ENCODE measurements at regions not wholly inside any gene's neighbourhood (a gene's known extent, or its start where the extent isn't known, plus 50 kb on each side); places are given as distances from the start of the nearest gene placed in this dataset.

DNA sequence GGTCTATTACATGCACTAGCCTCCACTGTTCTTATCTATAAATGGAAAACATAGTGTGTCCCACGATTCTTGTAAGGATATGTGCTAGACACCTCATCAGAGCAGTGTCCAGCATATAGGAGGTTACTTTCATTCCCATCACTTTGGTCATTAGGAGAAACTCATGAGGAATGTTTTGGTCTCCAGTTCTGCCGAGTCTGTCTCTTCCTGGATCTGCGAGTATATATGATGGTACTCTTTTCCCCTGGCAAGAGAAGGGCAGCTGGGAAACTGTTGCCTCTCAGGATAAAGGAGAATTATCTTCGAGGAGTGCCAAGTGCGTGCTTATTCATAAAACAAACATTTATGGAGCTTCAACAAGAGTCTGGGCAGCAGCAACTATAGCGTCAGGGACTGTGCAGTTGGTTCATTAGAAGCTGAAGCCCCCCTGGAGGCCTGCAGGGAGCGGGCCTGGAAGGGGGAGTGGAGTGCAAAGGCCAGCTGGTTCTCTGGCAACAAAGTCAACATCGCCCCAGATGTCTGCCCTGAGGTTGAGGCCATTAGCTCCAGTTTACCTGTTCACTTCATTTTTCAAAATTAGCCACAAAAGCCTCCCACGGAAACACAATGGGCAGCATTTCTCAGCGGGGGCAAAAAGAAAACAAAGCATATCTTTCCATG is 811.9 kb downstream of the MAFB start:
- no peak for DNase-seq (ENCODE audit: low read depth in 2 of 2)

DNA sequence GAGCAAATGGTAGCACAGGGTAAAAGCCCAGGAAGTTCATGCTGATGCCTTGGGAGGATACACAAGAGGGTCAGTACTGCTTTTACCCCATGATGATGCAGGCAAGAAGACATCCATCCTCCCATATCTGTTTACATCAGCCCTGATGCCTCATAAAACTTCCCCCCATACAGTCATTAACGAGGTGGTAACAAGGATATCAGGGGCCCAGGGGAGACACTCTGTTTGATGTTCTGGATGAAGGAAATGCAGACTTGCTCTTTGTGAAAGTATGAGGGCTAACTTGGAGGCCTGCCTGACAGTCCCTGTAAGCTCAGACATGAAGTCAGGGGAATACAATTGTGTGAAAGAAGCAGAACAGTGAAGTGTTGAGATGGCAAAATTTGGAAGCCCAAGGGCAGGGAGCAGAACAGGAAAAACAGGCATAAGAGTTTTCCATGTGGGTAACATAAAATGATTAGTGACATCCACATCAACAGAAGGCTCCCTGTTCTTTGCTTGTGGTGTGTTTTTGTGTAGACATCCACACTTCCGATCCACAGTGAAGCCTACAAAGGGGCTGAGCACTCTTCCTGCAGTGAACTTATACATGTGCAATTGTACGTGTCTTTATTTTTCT is 813.4 kb downstream of the MAFB start:
- no peak for DNase-seq (ENCODE audit: low read depth in 2 of 2)

GRCh38 chr20:39874049-39874893 is 814.8 kb downstream of the MAFB start:
- no peak for DNase-seq (ENCODE audit: low read depth in 2 of 2)

DNA sequence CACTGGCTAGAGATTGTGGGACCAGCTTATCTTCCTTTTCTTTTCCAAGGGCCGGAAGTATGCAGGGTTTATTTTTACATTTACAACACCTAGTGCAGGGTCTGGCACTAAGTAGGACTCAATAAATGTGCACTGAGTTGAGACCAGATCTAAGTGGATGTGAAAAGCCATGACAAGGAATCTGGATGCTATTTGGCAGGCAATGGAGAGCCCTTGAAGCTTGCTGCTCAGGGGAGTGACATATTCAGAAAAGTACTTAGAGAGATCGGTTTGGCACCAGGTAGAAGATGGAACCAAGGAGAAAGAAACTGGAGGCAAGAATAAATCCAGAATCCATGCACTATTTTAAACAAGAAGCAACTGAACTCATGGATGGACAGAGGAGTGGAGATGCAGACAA is 815.8 kb downstream of the MAFB start:
- no peak for DNase-seq (ENCODE audit: low read depth in 2 of 2)

- DNase-seq (ENCODE audit: low read depth in 2 of 2) = no peak
Measured at GRCh38 chr20:39871013-39871412, 818.0 kb downstream of the MAFB start.

- no peak for DNase-seq (ENCODE audit: low read depth in 2 of 2)
Measured at GRCh38 chr20:39865446-39865845, 823.6 kb downstream of the MAFB start.

DNA sequence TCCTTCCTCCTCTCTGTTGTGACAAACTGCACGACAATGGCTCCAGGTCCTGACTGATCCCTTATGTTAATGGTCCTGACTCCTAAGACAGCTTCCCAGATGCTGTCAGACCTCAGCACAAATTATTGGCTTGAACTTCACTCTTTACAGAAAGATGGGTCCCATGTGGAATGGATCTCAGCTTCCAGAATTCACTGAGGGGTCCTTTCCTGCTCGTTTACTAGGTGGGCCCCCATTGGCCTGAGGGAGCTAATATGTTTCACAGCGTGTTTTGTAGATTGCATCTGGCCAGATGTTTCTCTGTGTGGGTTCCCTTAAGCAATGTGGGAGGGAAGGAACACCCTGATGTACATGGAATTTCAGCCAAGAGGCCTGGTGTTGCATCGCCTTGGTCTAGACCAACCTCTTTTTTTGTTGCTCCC is 826.6 kb downstream of the MAFB start:
- DNase-seq (ENCODE audit: low read depth in 2 of 2) = no peak

- DNase-seq (ENCODE audit: low read depth in 2 of 2) = no peak
Measured at GRCh38 chr20:39861381-39861780, 827.7 kb downstream of the MAFB start.

DNA sequence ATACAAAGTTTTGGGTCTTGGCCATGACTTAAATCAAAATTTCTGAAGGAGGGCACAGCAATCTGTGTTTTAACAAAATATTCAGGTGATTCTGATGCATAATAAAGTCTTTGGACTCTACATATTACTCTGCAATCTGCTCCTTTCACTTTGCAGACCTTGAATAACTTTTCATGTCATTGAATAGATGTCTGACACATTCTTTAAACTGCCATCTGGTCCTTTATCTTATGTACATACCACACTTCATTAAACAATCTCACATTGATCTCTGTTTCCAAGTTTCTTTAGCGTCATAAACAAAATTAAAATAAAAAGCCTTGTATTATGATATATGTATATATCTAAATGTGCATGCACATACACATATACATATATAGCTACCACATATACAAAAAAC is 831.2 kb downstream of the MAFB start:
- DNase-seq (ENCODE audit: low read depth in 2 of 2) = no peak

DNA sequence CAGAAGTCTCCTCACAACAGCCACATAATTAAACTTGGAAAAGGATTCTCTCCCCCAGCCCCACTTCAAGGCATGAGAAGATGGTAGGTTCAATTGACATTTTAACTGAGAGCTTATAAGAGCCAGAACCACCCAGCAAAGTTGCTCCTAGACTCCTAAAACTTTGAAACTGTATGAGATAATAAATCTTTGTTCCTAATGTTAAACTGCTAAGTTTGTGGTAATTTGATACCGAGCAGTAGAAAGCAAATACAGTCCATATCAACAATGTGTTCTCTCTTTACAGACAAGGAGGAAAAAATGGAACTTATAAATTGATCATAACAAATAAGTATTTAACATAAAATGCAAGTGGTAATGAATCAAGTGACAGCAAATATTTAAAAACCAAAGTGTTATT is 831.8 kb downstream of the MAFB start:
- DNase-seq (ENCODE audit: low read depth in 2 of 2) = no peak

DNA sequence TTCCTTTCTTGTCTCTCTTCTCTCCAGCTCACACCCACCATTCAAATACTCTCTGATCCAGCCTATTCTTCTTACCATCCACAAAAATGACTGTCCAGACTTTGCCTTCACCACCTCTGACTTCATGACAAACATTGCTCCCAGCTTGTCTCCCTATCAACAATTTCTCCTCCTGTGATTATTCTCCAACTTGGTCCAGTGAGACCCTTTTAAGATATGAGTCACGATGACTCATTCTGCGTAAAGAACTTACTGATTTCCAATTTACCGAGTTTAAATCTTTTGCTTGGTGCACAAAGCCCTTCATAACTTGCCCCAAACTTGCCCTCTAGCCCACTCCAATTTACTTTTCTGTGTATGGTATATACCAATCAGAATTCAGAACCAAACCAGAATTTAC is 833.2 kb downstream of the MAFB start:
- no peak for DNase-seq (ENCODE audit: low read depth in 2 of 2)

DNA sequence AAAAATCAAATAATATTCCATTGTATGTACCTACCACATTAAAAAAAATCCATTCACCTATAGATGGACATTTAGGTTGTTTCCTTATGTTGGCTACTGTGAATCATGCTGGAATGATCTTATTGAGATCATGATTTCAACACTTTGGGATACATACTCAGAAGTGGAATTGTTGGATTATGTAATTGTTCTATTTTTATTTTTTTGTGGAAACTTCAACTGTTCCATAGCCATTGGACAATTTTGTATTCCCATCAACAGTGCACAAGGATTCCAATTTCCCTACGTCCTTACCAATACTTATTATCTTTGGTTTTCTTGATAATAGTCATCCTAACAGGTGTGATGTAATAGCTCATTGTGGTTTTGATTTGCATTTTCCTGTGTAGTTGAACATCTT is 834.0 kb downstream of the MAFB start:
- DNase-seq (ENCODE audit: low read depth in 2 of 2) = no peak

DNA sequence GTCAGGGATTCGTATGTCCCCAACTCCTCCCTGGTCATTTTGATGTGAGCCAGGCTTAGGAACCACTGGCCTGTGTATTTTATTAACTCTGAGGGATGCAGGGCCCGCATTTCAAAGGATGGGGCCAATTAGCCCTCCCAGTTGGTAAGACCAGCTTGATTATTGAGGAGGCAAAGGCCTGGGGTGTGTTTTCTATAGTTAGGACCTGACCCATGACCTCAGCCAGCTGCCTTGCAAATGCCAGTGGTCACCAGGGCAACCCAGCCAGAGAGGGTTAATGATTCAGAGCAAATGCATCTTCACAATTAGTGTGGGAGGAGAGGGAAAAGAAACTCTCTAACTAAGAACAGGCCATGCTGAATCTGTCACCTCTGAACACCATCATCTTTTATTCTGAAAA is 835.4 kb downstream of the MAFB start:
- DNase-seq (ENCODE audit: low read depth in 2 of 2) = no peak

GRCh38 chr20:39853050-39853449 is 836.0 kb downstream of the MAFB start:
- no peak for DNase-seq (ENCODE audit: low read depth in 2 of 2)

DNA sequence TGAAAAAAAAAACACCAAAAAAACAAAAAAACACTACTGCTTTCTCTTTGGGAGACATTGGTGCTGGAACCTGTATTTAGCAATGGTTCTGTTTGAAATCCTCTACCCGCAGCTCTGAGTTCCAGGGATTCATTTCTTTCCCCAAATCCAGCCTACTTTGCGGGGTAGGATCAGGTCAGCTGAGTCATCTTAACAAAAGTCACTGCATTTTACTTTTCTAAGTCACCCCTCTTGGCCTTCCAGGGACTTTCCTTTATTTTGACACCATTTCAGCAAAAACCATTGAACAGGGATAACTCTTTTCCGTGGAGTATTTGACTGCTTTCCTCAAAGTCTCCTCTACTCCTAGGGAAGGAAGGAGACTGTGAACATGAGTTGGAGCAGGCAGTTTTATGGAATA is 837.6 kb downstream of the MAFB start:
- DNase-seq (ENCODE audit: low read depth in 2 of 2) = no peak

- no peak for DNase-seq (ENCODE audit: low read depth in 2 of 2)
Measured at GRCh38 chr20:39850821-39851330, 838.2 kb downstream of the MAFB start.

- no peak for DNase-seq (ENCODE audit: low read depth in 2 of 2)
Measured at GRCh38 chr20:39850246-39850645, 838.8 kb downstream of the MAFB start.

DNA sequence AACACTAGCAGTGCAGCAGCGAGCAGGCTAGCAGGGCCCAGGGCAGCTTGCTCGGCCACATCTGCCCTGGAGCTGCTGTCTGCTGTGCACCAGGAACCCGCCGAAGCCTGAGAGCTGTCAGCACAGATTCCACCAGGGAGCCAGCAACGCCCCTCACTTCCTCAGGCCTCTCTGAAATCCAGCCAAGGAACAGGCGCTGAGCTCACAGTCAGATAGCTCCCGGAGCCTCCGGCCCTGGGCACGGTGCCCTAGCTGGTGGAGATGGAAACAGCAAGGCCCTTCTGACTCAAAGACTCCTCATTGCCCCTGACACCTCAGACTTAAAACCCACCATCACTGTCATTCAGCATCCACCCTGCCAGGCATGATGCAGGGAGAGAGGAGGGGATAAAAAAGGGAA is 839.4 kb downstream of the MAFB start:
- DNase-seq (ENCODE audit: low read depth in 2 of 2) = no peak

GRCh38 chr20:39849171-39849570 is 839.9 kb downstream of the MAFB start:
- DNase-seq (ENCODE audit: low read depth in 2 of 2) = no peak

DNA sequence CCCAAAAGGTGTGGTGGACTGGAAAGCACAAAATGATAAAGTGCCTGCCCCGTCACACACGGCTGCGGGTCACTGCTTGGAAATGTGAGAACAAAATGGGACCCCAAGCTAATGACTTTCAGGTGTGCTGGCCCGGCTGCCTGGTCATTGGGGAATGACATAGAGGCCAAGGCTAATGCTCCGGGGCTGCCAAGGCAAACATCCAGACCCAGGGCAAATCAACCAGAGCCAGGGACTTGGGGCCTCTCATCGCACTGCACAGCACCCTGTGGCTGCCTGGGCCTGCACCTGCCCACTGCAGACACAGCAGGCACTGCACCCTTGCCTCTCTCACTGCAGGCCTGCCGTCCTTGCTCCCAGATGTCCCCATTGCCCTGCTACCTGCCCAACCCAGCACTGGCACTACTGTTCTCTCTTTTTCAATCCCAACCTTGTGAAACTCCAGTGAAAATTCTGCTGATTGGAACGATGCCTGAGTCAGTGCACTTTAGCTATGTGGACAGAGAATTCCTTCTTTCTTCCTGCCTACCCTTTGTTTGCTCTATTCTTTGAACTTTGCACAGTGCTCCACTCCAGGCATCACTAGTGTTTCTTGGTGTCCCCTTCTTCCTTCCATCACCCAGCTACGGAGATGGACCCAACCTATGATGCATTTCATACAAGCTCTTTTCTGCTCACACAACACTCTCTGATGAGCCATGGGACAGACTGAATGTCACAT is 849.5 kb downstream of the MAFB start:
- DNase-seq (ENCODE audit: low read depth in 2 of 2) = no peak

DNA sequence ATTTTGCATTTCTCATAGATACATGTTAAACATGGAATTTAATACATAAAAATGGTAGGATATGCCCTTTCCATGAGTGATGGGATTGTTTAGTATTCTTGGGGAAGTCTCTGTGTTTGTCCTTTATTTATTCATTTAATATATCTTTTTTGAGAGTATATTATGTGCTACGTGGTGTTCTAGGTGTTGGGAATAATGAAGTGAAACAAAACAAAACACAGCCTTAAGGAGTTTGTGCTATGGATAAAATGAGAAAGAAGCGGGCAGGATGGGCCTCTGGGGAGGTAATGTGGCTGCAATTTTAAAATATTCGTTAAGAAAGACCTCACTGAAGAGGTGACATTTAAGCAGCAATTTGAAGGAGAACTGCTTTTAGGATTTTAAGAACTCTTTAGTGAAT is 851.5 kb downstream of the MAFB start:
- DNase-seq (ENCODE audit: low read depth in 2 of 2) = no peak
